Aorta (tissue), 5 donors: ENCODE measurements at regions not wholly inside any gene's neighbourhood (a gene's known extent, or its start where the extent isn't known, plus 50 kb on each side); places are given as distances from the start of the nearest gene placed in this dataset.

Source experiments
- ATAC-seq: fragments of 200-7000 bp; cut with Tn5 transposase; one replicate; pipeline ENCODE4 v1.9.1; 2022; ENCODE audit warnings: moderate library complexity; ENCODE audit not compliant: low FRiP score
- DNase-seq, 2 donors: peaks; one replicate each; pipeline ENCODE4 v3.0.0-alpha.2; 2020
- H3K27ac ChIP-seq, 2 donors: one replicate each; pipeline ENCODE4 v1.5.1; 2013; ENCODE audit warnings: low read length in 2 of 2, mild to moderate bottlenecking in 2 of 2, moderate library complexity in 2 of 2, control low read depth in 1 of 2, inconsistent platforms in 1 of 2, low read depth in 1 of 2
- H3K27me3 ChIP-seq, 2 donors: one replicate each; pipeline ENCODE4 v1.6.1; 2013; ENCODE audit warnings: control low read depth in 1 of 2, low read length in 1 of 2, mild to moderate bottlenecking in 1 of 2, moderate library complexity in 1 of 2; ENCODE audit not compliant: insufficient read depth in 2 of 2, control insufficient read depth in 1 of 2
- H3K36me3 ChIP-seq, 2 donors: one replicate each; pipeline ENCODE4 v1.6.1; 2013; ENCODE audit warnings: control low read depth in 1 of 2, low read length in 1 of 2, mild to moderate bottlenecking in 1 of 2; ENCODE audit not compliant: insufficient read depth in 2 of 2, control insufficient read depth in 1 of 2
- H3K4me1 ChIP-seq, 2 donors: one replicate each; pipeline ENCODE4 v1.6.1; 2013; ENCODE audit warnings: low read length in 2 of 2, control low read depth in 1 of 2, mild to moderate bottlenecking in 1 of 2, moderate library complexity in 1 of 2; ENCODE audit not compliant: insufficient read depth in 2 of 2, control insufficient read depth in 1 of 2
- H3K4me3 ChIP-seq, 2 donors: one replicate each; pipeline ENCODE4 v1.5.1; 2013; ENCODE audit warnings: low read length in 2 of 2, control low read depth in 1 of 2, mild to moderate bottlenecking in 1 of 2
- H3K9me3 ChIP-seq: one replicate; pipeline ENCODE4 v1.6.1; 2013; ENCODE audit warnings: mild to moderate bottlenecking, low read length; ENCODE audit not compliant: control insufficient read depth
- WGBS, 2 donors: extraction: QIAGEN DNeasy Blood & Tissue Kit; methylation state at CpG; one replicate each; pipeline ENCODE4 v1.1.7; 2013; 5-methylcytosine and 5-hydroxymethylcytosine counted together
- intact Hi-C, 2 donors: fragments of 100-400 bp; cut with DNase I; formaldehyde crosslinking; loops; one replicate each; pipeline versions ENCODE4 v1.14.2 to v1.15.0; 2022
- donor health status: healthy with polysubstance abuse.
- donor health status: Bipolar disorder and iron deficiency.
- donor health status: DM: no; HTN: no; CAD: no.
- donor health status: DM: no; HTN: no; CAD: no.
- donor health status: DM: yes; HTN: yes; CAD: no.

DNA sequence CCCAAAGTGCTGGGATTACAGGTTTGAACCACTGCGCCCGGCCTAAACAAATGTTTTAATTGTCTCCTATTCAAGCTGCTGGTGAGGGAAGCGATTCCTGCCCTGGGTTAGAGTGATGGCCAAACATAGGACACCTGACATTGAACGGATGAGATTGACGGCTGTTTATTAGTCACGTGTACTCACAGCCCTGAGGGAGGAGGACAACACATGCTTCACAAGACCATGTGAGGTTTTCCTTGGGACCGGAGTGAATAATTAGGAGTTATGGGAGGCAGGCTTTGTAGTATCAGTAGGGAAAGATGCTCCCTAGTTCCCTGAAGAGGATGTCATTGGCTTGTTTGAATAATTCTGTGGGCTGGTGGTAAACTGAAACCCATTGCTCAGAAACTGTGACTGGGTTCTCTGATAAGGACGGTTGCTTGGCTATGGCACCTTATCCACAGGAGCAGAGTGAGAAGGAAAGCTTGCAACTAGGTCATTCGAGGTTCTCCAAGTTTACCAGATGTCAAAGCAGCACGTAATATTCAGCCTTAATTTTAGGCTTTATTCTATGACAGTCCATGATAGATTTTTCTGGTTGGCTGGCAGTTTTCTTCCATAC is 245.8 kb downstream of the PLA2G4A start:
- no peaks in the 10 kb centered on the region for H3K27me3 ChIP-seq
- WGBS, 2 donors, result 92 to 95% methylated on average over 10 of the region's 10 CpGs
- no peak overlapping the region for H3K4me3 ChIP-seq
- intact Hi-C loops, result no loop called here
- ATAC-seq (no peak), DNase-seq (no peak)
- H3K9me3 ChIP-seq, result peaks cover 6% of the 10 kb centered on the region
- H3K27ac ChIP-seq, result no peak overlapping the region
- no peaks in the 10 kb centered on the region for H3K4me1 ChIP-seq
- no peaks in the 10 kb centered on the region for H3K36me3 ChIP-seq

DNA sequence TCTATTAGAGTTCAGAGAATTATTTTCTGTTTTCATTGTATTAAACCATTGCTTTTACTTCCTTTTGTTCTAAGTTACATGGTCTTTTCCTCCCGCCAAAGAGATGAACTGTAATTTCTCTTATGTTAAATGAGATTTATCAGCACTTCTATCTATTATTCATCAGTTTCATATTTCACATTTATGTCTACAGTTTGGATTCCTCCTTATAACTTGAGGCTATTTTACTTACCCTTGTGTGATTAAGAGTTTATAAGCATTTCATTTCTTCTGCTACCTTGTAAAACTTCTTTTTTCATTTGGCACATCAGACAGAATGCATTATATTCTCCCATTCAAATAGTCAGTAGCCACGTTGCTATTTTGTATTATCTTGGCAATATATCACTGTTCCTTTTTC is 248.2 kb downstream of the PLA2G4A start:
- intact Hi-C loops, result no loop called here
- H3K27ac ChIP-seq, result no peak overlapping the region
- no peaks in the 10 kb centered on the region for H3K27me3 ChIP-seq
- ATAC-seq (no peak), DNase-seq (no peak)
- H3K4me1 ChIP-seq, result no peaks in the 10 kb centered on the region
- 68 to 77% methylated on average over 2 of the region's 2 CpGs for WGBS, 2 donors
- H3K36me3 ChIP-seq, result no peaks in the 10 kb centered on the region
- no peak overlapping the region for H3K4me3 ChIP-seq
- H3K9me3 ChIP-seq, result peaks cover 6% of the 10 kb centered on the region

DNA sequence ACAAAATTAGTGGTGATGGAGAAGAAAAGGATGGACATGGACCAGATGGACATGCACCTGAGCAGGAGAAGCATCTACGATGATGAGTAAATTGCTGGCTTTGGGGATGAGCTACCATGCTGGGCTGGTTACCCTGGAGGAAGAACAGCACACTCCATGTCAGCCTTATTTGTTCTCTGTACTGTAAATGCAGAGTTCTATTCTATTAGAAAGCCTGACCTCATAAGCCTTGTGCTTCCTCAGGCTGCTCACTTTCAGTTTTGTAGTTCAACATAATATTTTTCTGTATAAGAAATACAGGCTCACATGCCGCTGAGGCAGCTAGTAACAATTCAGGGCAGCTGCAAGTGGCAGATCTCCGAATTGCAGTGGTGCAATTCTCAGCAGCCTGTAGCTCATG is 249.6 kb downstream of the PLA2G4A start:
- Histone ChIP-seq H3K4me1 (no peaks in the 10 kb centered on the region), H3K4me3 (no peak overlapping the region), H3K27ac (no peak overlapping the region), H3K9me3 (peaks cover 6% of the 10 kb centered on the region), H3K36me3 (no peaks in the 10 kb centered on the region), H3K27me3 (no peaks in the 10 kb centered on the region)
- DNase-seq (no peak), ATAC-seq (no peak)
- WGBS, 2 donors, result 73 to 78% methylated on average over 3 of the region's 3 CpGs
- intact Hi-C loops, result no loop called here

DNA sequence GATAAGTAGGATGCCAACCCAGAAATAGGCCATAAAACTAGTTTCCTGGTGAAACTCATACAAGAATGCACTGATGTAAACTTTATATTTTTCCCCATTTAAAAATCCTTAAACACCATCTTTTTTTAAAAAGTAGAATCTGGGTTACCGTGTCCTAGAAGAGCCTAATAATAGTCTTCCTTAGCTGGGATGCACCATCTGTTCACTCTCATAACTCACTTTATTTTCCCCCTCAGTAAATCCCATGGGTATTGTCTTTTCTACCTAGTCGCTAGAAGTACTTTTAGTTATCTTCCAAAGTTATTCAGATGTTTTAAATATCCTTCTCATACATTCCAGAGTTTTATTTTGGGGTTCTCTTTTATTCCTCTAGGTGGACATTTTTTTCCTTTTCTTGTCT is 250.2 kb downstream of the PLA2G4A start:
- ATAC-seq (no peak), DNase-seq (no peak)
- no peaks in the 10 kb centered on the region for H3K27me3 ChIP-seq
- H3K4me3 ChIP-seq, result no peak overlapping the region
- H3K4me1 ChIP-seq, result no peaks in the 10 kb centered on the region
- WGBS, 2 donors, result 53% methylated on average over 2 of the region's 2 CpGs
- H3K36me3 ChIP-seq, result no peaks in the 10 kb centered on the region
- intact Hi-C loops, result no loop called here
- H3K27ac ChIP-seq, result no peak overlapping the region
- peaks cover 6% of the 10 kb centered on the region for H3K9me3 ChIP-seq

DNA sequence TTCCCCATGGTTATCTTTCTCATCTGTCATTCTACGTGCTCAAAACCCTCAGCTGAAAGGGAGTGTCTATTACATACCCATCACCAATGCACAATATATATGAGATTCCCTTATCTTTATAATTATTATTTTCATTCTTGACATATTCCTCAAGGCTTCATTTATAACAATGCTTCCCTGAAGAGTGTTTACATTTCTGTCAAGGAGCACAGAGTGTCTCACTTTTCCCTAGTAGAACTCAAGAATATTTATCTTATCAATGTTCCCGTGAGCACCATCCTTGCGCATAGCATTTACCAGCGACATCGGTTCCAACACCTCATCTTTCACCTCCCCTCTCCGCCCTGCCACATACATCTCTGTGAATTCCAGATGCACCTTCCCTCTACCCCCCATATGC is 250.6 kb downstream of the PLA2G4A start:
- DNase-seq, result no peak
- H3K36me3 ChIP-seq, result no peaks in the 10 kb centered on the region
- H3K27me3 ChIP-seq, result no peaks in the 10 kb centered on the region
- no peak for ATAC-seq
- 79 to 82% methylated on average over 6 of the region's 6 CpGs for WGBS, 2 donors
- peaks cover 6% of the 10 kb centered on the region for H3K9me3 ChIP-seq
- intact Hi-C loops, result no loop called here
- H3K4me1 ChIP-seq, result no peaks in the 10 kb centered on the region
- H3K4me3 ChIP-seq, result no peak overlapping the region
- H3K27ac ChIP-seq, result no peak overlapping the region

DNA sequence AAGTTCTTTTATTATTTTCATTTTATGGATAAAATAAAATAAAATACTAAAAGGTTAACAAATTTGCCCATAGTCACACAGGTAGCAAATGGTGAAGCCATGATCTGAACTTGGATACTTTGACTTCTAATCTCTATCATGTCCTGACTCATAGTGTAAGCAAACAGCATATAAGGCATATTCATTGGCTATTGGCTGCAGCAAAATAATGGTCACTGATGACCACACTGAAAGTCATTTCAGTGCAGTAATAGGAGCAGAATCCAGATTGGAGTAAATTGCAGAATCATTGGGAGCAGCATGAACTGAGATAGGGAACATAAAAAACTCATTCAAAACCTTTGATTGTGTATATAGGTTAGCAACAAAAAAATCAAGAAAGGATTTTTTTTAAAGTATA is 262.9 kb downstream of the PLA2G4A start:
- no peaks in the 10 kb centered on the region for H3K27me3 ChIP-seq
- intact Hi-C loops, result no loop called here

DNA sequence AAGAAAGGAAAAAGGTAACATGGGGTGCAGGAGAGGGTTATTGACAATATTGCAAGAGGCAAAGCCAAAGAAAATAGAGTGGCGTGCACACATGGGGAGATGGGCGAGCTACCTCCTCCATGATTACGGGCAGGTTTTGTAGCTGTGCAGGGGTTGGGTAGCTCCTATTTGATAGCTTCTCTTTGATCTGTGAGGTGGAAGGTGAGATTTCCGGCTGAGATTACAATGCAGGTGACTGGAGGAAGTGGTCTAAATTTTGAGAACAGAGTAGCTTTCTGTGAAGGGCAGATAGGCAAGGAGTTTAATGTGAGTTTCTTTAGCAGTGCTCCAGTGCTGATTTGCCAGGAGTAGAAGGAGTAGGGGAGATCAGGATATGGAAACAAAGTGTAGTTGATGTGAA is 263.4 kb downstream of the PLA2G4A start:
- no peaks in the 10 kb centered on the region for H3K27me3 ChIP-seq
- ATAC-seq (no peak), DNase-seq (no peak)
- H3K9me3 ChIP-seq, result peaks cover 4% of the 10 kb centered on the region
- WGBS, 2 donors, result 89 to 92% methylated on average over 4 of the region's 4 CpGs
- no peak overlapping the region for H3K4me3 ChIP-seq
- no peak overlapping the region for H3K27ac ChIP-seq
- no peaks in the 10 kb centered on the region for H3K36me3 ChIP-seq
- intact Hi-C loops, result no loop called here
- H3K4me1 ChIP-seq, result no peaks in the 10 kb centered on the region

More for the DNA sequence above, 262.9 kb downstream of the PLA2G4A start:
- Histone ChIP-seq H3K4me3 (no peak overlapping the region), H3K27ac (no peak overlapping the region), H3K36me3 (no peaks in the 10 kb centered on the region), H3K4me1 (no peaks in the 10 kb centered on the region), H3K9me3 (peaks cover 4% of the 10 kb centered on the region)
- ATAC-seq, result no peak
- DNase-seq, result no peak

DNA sequence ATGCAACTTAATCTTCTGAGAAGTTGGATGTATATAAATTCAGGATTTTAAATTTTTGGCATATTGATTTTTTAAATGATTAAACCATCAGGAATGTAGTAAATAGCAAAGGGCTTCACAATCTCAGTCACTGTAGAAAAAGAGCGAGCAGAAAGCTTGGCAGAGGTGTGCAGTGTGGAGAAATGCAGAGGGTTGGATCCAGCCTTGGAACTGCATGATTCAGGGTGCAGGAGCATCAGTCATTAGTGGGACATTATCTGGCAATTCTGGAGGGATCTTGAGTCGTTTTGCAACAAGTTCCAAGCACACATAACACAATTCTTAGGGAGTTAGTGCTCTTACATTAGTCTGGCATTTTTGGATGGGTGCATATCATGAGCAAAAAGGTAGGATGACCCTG is 267.9 kb downstream of the PLA2G4A start:
- Histone ChIP-seq H3K36me3 (no peaks in the 10 kb centered on the region), H3K4me3 (no peak overlapping the region), H3K27me3 (no peaks in the 10 kb centered on the region), H3K27ac (no peak overlapping the region), H3K4me1 (no peaks in the 10 kb centered on the region), H3K9me3 (peaks cover 1% of the 10 kb centered on the region)
- intact Hi-C loops, result no loop called here
- ATAC-seq, result no peak
- WGBS, 2 donors, result 14 to 52% methylated on average over 2 of the region's 2 CpGs
- no peak for DNase-seq

DNA sequence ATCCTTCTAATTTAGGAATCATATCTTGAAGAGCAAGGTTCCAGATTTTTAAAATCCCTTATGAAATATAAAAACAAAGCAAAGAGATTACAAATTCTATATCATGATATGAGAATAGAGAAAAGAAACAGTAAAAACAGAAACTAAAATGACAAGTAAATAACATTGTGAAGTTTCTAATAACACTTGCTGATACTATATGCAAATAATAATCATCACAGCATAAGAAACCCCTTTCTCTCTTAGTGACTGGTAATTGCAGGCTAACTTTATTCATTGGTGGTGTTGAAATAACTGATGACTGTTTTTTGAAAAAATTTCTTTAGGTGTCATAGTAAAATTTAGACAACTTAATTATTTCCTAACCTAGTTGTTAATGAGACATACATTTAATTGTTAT is 281.6 kb downstream of the PLA2G4A start:
- Histone ChIP-seq H3K27me3 (no peaks in the 10 kb centered on the region), H3K4me3 (no peak overlapping the region), H3K36me3 (no peaks in the 10 kb centered on the region), H3K9me3 (peaks cover 2% of the 10 kb centered on the region), H3K4me1 (no peaks in the 10 kb centered on the region), H3K27ac (no peak overlapping the region)
- DNase-seq, result no peak
- intact Hi-C loops, result no loop called here
- ATAC-seq, result no peak
